NCI-H2227 (cell line): ENCODE measurements at regions not wholly inside any gene's neighbourhood (a gene's known extent, or its start where the extent isn't known, plus 50 kb on each side); places are given as distances from the start of the nearest gene placed in this dataset.

ENCODE experiments used
- DNase-seq: peaks from one replicate; lab custom pipeline; 2025; ENCODE audit not compliant: unreplicated experiment; lab: John Stamatoyannopoulos, UW

DNA sequence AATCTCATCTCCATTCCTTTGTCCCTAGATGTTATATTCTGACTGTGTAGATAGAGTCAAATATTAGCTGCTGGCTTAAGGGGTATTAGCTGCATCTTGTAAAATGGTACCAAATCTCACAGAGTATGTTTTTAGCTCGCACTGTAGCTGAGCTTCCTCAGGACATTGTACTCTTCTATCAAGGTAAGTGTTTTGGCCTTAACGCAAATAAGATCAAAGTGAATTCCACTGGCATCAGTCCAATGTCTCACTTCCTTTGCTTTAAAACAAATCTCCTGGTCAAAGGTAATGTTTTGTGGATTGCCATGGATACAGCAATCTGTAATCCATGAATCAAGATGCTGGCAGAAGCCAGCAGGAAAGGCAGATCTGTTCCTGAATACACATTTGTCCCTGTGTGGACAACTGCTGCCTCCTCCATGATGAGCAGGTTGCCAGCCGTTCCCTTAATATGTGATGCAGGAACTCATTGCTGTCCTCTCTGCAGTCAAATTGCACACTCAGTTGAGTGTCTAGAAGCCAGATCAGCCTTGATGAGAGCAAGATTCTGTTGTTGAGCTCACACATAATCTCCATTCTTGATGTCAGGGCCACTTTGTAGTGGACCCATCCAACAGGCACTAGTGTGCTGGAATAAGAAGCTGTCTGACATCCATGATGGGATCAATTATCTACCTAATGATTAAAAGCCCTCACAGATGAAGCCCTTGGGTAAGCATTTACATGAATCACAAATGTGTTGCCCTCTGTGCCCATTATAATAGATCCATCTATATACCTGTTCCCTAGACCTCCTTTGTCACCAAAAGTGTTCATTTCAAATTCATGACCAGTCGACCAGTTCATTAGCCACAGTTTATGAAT lies 96.6 kb upstream of the AGTR1 start:
- no peak for DNase-seq

GRCh38 chr3:148601766-148602685 lies 95.7 kb upstream of the AGTR1 start:
- DNase-seq: no peak

GRCh38 chr3:148604270-148605085 lies 93.2 kb upstream of the AGTR1 start:
- no peak for DNase-seq

DNA sequence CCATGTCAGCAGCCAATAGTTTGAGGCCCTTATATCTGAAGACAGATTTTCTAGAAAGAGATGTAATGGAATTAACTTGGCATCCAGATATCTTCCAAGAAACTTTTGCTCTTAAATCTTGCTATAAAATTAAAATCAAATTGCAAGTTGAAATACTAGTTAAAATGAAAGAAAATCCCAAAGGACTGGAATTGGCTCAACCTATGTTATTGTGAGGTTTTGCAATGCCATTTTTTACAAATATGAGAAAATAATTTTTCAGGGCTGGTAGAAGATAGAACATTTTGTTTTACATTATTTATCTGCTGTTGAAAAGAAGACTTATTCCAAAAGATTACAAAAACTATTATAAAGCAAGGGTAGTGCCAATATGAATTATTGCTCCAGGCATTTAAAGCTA lies 92.2 kb upstream of the AGTR1 start:
- no peak for DNase-seq

DNA sequence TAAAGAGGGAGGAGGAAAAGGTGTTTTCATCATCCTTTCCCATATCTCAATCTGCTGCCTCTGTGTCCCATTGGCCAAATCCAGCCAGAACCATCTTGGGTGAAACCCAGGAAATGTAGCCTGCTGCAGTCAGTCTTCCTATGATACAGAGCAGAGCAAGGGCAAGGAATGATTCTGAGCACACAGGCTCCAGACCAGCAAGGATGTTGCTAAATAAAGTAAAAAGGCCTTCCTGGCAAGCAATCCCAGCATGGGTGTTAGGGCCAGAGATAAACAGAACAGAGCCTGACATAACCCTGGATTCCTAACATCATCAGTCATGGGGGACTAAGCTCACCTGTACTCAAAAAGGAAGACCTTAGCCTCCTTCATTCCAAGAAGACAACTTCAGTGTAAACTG lies 90.7 kb upstream of the AGTR1 start:
- DNase-seq: no peak

GRCh38 chr3:148607491-148607890 lies 90.2 kb upstream of the AGTR1 start:
- no peak for DNase-seq

DNA sequence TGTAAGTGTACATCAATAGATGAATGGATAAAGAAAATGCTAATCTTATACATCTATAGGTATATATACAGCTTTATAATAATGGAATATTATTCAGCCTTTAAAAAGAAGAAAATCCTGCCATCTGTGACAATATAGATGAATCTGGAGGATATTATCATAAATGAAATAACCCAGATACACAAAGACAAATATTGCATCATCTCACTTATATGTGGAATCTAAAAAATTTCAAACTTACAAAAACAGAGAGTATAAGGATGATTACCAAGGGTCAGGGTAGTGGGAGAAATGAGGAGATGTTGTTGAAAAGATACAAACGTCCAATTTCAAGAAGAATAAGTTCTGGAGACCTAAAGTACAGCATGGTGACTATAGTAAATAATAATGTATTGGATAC lies 85.4 kb upstream of the AGTR1 start:
- no peak for DNase-seq

DNA sequence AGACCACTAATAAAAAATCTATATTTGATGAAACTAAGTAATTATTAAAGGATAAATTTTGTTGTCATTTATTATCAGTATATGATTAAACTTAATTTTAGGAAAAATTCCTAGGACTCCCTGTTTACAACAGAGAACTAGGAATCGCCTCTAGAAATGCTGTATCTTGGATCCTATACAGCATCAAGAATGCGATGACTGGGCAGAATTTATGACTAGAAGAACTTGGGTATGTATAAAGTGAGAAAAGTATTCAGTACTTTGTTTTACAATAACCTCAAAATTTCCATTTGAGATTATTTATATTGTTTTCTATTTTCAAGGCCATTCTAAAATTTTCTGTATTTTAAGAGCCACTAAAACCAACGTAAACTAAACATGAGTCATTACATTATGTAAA lies 82.3 kb upstream of the AGTR1 start:
- DNase-seq: no peak

DNA sequence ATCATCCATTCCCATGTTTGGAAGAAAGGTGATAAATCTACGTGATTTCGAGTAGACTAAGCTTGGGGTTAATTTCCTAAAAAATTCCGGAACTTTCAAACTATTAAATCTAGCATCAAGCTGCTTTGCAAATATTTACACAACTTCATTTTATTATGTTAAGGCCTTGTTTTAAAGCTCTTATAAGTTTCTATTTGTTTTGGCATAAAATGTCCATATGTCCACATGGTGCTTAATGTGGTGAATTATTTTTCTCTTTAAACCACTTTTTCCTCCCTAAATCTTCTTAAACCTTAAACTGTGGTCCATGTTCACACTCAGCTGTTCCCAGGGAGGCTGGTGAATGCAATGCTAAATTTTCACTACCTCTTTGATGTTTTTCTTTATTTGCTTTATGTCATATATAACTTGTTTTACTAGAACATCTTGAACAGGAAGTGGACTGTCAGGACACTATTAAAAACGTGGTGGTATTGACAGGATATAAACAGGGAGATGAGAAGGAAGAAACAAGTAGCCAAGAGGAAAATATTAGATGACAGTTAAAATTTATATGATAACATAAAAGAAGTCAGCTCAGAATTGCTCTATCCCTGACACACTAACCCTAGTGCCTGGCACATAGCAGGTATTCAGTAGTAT lies 72.5 kb upstream of the AGTR1 start:
- no peak for DNase-seq

DNA sequence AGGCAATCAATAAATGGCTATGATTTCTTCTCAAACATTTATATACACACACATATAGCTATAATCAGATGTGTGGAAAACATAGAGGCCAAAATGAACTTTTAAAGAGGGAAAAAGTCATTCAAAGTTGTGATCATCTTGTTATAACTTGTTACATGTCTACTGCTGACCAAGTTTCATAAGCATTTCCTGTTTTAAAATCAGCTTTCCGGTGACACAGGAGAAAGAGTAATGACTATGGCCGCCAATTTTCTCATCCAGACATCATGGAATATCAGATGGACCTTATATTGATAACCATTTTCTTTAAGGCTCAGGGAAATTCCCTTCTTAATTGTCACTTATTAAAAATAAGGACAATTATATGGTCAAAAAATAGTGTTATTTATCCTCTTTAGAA lies 71.7 kb upstream of the AGTR1 start:
- no peak for DNase-seq

GRCh38 chr3:148629006-148629405 lies 68.7 kb upstream of the AGTR1 start:
- no peak for DNase-seq

DNA sequence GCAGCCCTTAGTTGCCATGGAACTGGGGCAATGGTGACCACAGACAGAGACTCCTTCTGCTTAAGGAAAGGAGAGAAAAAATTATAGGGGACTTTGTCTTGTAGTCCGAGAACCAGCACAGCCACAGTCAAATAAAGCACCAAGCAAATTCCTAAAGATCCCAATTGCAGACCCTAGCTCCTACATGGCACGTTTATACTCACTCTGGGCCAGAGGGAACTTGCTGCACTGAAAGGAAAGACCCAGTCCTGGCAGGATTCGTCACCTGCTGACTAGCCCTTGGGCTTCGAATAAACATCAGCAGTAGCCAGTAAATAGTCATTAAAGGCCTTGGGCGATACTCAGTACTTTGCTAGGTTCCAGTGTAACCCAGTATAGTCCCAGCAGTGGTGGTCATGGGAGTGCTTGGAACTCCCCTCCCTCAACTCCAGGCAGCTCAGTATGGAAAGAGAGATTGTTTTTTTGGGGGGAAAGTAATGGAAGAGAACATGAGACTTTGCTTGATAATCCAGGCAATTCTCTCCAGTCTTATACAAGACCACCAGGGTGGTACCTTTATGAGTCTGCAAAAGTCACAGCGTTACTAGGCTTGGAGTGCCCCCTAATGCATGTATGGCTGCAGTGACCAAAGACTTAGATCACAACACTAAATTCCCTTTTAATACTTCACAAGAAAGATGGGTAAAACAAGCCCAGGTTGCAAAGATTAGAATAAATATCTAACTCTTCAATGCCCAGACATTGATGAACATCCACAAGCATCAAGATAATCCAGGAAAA lies 66.4 kb upstream of the AGTR1 start:
- no peak for DNase-seq

- DNase-seq: no peak
Observed at GRCh38 chr3:148641722-148642121, 56.0 kb upstream of the AGTR1 start.

GRCh38 chr3:148642214-148642613 lies 55.5 kb upstream of the AGTR1 start:
- no peak for DNase-seq

DNA sequence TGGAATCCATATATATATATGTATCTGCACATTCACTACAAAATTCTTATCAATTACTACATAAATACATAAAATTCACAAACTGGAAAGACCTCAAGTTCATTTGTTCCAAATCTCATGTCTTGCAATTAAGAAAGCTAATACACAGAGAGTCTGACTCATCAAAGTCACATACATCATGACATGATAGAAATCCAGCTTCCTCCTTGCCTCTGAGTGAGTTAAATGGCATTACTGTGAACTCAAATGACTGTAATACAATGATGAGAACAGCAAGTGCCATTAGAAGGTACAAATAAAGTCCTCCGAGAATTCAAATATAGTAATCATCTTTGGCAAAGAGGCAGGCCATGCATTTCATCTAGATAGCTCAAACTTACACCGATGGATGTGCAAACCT lies 55.1 kb upstream of the AGTR1 start:
- DNase-seq: no peak

DNA sequence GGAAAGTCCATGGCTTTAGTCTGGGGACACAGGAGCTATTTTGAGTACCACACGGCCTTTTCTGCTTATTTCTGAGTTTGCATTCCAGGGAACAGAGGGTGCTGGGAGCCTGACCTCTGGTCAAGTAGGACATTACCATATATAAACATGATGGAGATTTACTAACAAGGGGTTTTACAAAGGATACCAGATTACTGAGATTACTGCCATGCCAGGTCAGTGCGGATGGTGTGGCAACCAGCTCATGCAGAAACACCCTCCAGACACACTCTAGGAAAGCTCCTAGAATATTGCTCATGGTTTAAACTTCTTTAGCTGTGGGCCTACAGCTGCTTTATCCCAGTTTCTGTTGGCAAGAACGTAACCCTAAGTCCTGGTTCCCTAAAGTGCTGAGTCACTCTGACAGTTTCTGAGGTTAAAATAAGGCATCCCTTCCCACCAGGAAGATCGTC lies 54.3 kb upstream of the AGTR1 start:
- DNase-seq: no peak

GRCh38 chr3:148646126-148646665 lies 51.5 kb upstream of the AGTR1 start:
- no peak for DNase-seq
